HepG2 (cell line): ENCODE measurements at regions not wholly inside any gene's neighbourhood (a gene's known extent, or its start where the extent isn't known, plus 50 kb on each side); places are given as distances from the start of the nearest gene placed in this dataset.
A peak's percentile ranks its signal among the peaks of the same experiment; 100 is the strongest.

ENCODE experiments used
- AHDC1 ChIP-seq: sonication (generic); formaldehyde crosslinking; IDR thresholded peaks from 2 replicates; pipeline ENCODE4 v1.5.1; 2020; ENCODE audit warnings: mild to moderate bottlenecking, missing genetic modification reagents, borderline replicate concordance
- ARID5B ChIP-seq: IDR thresholded peaks from 2 replicates; pipeline ENCODE4 v1.4.0; 2020; ENCODE audit warnings: mild to moderate bottlenecking, missing genetic modification reagents
- ASH2L ChIP-seq: fragments of 300-600, 200-600 bp; sonication (generic); IDR thresholded peaks from 2 replicates; pipeline ENCODE4 v1.7.0; 2017; ENCODE audit warnings: low read depth, mild to moderate bottlenecking, moderate library complexity, mixed read lengths, low read length; ENCODE audit not compliant: insufficient read length
- BRF2 ChIP-seq: sonication (generic); formaldehyde crosslinking; IDR thresholded peaks from 2 replicates; pipeline ENCODE4 v1.8.1; 2022; ENCODE audit warnings: mild to moderate bottlenecking, missing genetic modification reagents
- CEBPG ChIP-seq: IDR thresholded peaks from 2 replicates; pipeline ENCODE4 v1.6.1; 2016
- EHMT2 ChIP-seq: fragments of 200-600 bp; sonication (generic); IDR thresholded peaks from 2 replicates; pipeline ENCODE4 v1.7.0; 2017; ENCODE audit warnings: antibody characterized with exemption, low read depth, low read length, borderline replicate concordance
- ELF1 ChIP-seq: sonication (generic); formaldehyde crosslinking; IDR thresholded peaks from 2 replicates; pipeline ENCODE4 v1.4.0; 2020; ENCODE audit warnings: missing genetic modification reagents
- GFI1 ChIP-seq: sonication (generic); formaldehyde crosslinking; IDR thresholded peaks from 2 replicates; pipeline ENCODE4 v1.5.0; 2020; ENCODE audit warnings: missing genetic modification reagents, mild to moderate bottlenecking, borderline replicate concordance
- HMGA1 ChIP-seq: sonication (generic); formaldehyde crosslinking; conservative IDR thresholded peaks from 2 replicates; pipeline ENCODE4 v1.4.0; 2020; ENCODE audit warnings: missing genetic modification reagents
- LCORL ChIP-seq, 2 experiments: fragments of 450-650 bp in 1 of 2; sonication (generic) in 1 of 2; formaldehyde crosslinking in 1 of 2; IDR thresholded peaks; 2 replicates each; pipeline versions ENCODE4 v1.5.0 to v1.6.1; 2017 to 2020; ENCODE audit warnings: antibody characterized with exemption in 1 of 2, missing genetic modification reagents in 1 of 2
- MEIS2 ChIP-seq: sonication (generic); formaldehyde crosslinking; IDR thresholded peaks from 2 replicates; pipeline ENCODE4 v1.9.0; 2021; ENCODE audit warnings: mild to moderate bottlenecking, missing genetic modification reagents
- NFE2L2 ChIP-seq: fragments of 150-350 bp; IDR thresholded peaks from 2 replicates; pipeline ENCODE4 v1.6.1; 2014; ENCODE audit warnings: low read length
- NFIC ChIP-seq: IDR thresholded peaks from 2 replicates; pipeline ENCODE4 v1.6.1; 2012; ENCODE audit warnings: mild to moderate bottlenecking, low read length, inconsistent platforms
- NR2F6 ChIP-seq, 2 experiments: IDR thresholded peaks; 2 replicates each; pipeline ENCODE4 v1.6.1; 2016; ENCODE audit warnings: antibody characterized with exemption in 1 of 2, mild to moderate bottlenecking in 1 of 2
- SYNCRIP ChIP-seq: fragments of 200-400 bp; formaldehyde crosslinking; IDR thresholded peaks from 2 replicates; pipeline ENCODE4 v1.6.1; 2018; ENCODE audit warnings: mild to moderate bottlenecking, low read depth, low read length; ENCODE audit not compliant: insufficient read depth
- TRIM24 ChIP-seq: sonication (generic); formaldehyde crosslinking; IDR thresholded peaks from 2 replicates; pipeline ENCODE4 v1.8.0; 2022; ENCODE audit warnings: mild to moderate bottlenecking, missing genetic modification reagents
- ZNF615 ChIP-seq: sonication (generic); formaldehyde crosslinking; IDR thresholded peaks from 2 replicates; pipeline ENCODE4 v1.5.0; 2020; ENCODE audit warnings: mild to moderate bottlenecking, missing genetic modification reagents, borderline replicate concordance
- ZNF703 ChIP-seq: sonication (generic); formaldehyde crosslinking; IDR thresholded peaks from 2 replicates; pipeline ENCODE4 v1.5.1; 2020; ENCODE audit warnings: missing genetic modification reagents, mild to moderate bottlenecking, moderate library complexity, borderline replicate concordance
- ZNF709 ChIP-seq: sonication (generic); formaldehyde crosslinking; IDR thresholded peaks from 2 replicates; pipeline ENCODE4 v1.5.0; 2020; ENCODE audit warnings: mild to moderate bottlenecking, missing genetic modification reagents

- TF ChIP-seq TRIM24 (CRISPR knock-in tag) (0 out of 2 replicates have a peak, but pooled peaks have one; percentile 25), NR2F6 (IDR thresholded peaks at IDR 0.05) (peak; percentile 60), NR2F6 (CRISPR knock-in tag; IDR thresholded peaks at IDR 0.05) (peak; percentile 16; the same call in 1 of the 2 replicates), NFE2L2 (no peak), ZNF709 (no peak), ZNF703 (CRISPR knock-in tag) (no peak), ELF1 (CRISPR knock-in tag) (peak; percentile 29; the same call in 1 of the 2 replicates), SYNCRIP (no peak), LCORL (IDR thresholded peaks at IDR 0.05) (peak; percentile 31; the same call in 1 of the 2 replicates), LCORL (CRISPR knock-in tag; IDR thresholded peaks at IDR 0.05) (no peak), HMGA1 (CRISPR knock-in tag) (no peak), BRF2 (CRISPR knock-in tag) (no peak), ASH2L (peak; percentile 59), MEIS2 (CRISPR knock-in tag) (peak; percentile 56; the same call in 1 of the 2 replicates), ARID5B (CRISPR knock-in tag) (peak; percentile 55), EHMT2 (peak; percentile 73; the same call in 1 of the 2 replicates), ZNF615 (CRISPR knock-in tag) (peak; percentile 79; the same call in 1 of the 2 replicates), CEBPG (CRISPR knock-in tag) (peak; percentile 53; the same call in 1 of the 2 replicates), NFIC (peak; percentile 38; the same call in 1 of the 2 replicates), AHDC1 (CRISPR knock-in tag) (peak; percentile 60; the same call in 1 of the 2 replicates), GFI1 (CRISPR knock-in tag) (peak; percentile 58; the same call in 1 of the 2 replicates)
Measured at GRCh38 chr16:80914379-80915078, 92.2 kb downstream of the CMC2 start (continued).
